ENCODE measurements at regions not wholly inside any gene's neighbourhood (a gene's known extent, or its start where the extent isn't known, plus 50 kb on each side); places are given as distances from the start of the nearest gene placed in this dataset.

- Mint-ChIP-seq H3K27ac (ENCODE audit: unreplicated experiment) (no peak overlapping the region), H3K4me1 (ENCODE audit: low read depth) (peaks cover 6% of the 10 kb centered on the region), H3K27me3 (ENCODE audit: low read depth) (no peaks in the 10 kb centered on the region), H3K4me3 (ENCODE audit: unreplicated experiment) (no peak overlapping the region), H3K9me3 (ENCODE audit: low read depth) (peaks cover 5% of the 10 kb centered on the region), H3K36me3 (ENCODE audit: low read depth) (peaks cover 2% of the 10 kb centered on the region)
- TF ChIP-seq CTCF (IDR thresholded peaks at IDR 0.05): no peak
- no peak for DNase-seq (ENCODE audit: low spot score)
Observed at GRCh38 chr16:65846210-65846602, 520.3 kb upstream of the CDH5 start.

DNA sequence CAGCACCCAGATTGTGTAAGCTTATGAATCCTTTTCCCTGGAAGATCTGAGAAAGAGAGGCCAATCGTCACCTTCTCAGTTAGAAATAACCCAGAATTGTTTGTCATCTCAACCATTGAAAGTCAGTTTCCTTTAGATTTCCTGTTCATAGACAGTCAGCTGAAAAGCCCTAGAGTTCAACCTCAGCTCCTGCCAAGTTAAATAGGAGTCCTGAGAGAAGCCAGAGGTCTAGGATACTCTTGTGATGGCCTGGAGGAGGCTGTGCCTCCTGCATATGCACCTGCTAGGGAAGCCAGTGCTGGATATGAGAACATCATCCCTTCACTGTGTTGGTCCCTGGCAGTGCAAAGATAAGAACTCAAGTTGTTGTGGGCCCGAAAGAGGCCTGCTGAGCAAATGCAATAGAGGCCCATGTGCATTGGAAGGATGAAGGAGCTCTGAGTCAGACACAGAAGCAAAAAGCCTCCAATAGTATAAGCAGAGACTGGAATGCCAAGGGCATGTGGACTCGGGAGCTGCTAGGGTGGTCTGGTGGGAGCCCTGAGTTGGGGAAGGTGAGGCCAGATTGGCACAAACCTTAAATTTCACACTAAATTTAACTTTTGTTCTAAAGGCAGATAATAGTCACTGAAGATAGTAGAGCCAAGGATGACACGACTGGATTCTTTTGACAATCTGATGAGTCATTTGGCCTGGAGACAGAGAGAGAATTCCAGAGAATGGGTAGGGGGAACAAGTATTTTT, 520.9 kb upstream of the CDH5 start:
- no peak overlapping the region for H3K4me3 Mint-ChIP-seq (ENCODE audit: unreplicated experiment)
- no peaks in the 10 kb centered on the region for H3K27me3 Mint-ChIP-seq (ENCODE audit: low read depth)
- H3K27ac Mint-ChIP-seq (ENCODE audit: unreplicated experiment): no peak overlapping the region
- H3K9me3 Mint-ChIP-seq (ENCODE audit: low read depth): peaks cover 3% of the 10 kb centered on the region
- no peak for DNase-seq (ENCODE audit: low spot score)
- peaks cover 2% of the 10 kb centered on the region for H3K36me3 Mint-ChIP-seq (ENCODE audit: low read depth)
- no peak for TF ChIP-seq CTCF (IDR thresholded peaks at IDR 0.05)
- peaks cover 6% of the 10 kb centered on the region for H3K4me1 Mint-ChIP-seq (ENCODE audit: low read depth)

GRCh38 chr16:65843941-65844340, 522.5 kb upstream of the CDH5 start:
- Mint-ChIP-seq H3K27ac (ENCODE audit: unreplicated experiment) (no peak overlapping the region), H3K4me3 (ENCODE audit: unreplicated experiment) (no peak overlapping the region), H3K27me3 (ENCODE audit: low read depth) (no peaks in the 10 kb centered on the region), H3K9me3 (ENCODE audit: low read depth) (peaks cover 3% of the 10 kb centered on the region), H3K4me1 (ENCODE audit: low read depth) (peaks cover 6% of the 10 kb centered on the region), H3K36me3 (ENCODE audit: low read depth) (no peaks in the 10 kb centered on the region)
- no peak for TF ChIP-seq CTCF (IDR thresholded peaks at IDR 0.05)
- DNase-seq (ENCODE audit: low spot score): no peak

GRCh38 chr16:65842067-65842466, 524.4 kb upstream of the CDH5 start:
- no peak overlapping the region for H3K4me3 Mint-ChIP-seq (ENCODE audit: unreplicated experiment)
- H3K27ac Mint-ChIP-seq (ENCODE audit: unreplicated experiment): no peak overlapping the region
- peaks cover 3% of the 10 kb centered on the region for H3K9me3 Mint-ChIP-seq (ENCODE audit: low read depth)
- no peaks in the 10 kb centered on the region for H3K36me3 Mint-ChIP-seq (ENCODE audit: low read depth)
- H3K27me3 Mint-ChIP-seq (ENCODE audit: low read depth): no peaks in the 10 kb centered on the region
- no peak for TF ChIP-seq CTCF (IDR thresholded peaks at IDR 0.05)
- H3K4me1 Mint-ChIP-seq (ENCODE audit: low read depth): peaks cover 6% of the 10 kb centered on the region
- no peak for DNase-seq (ENCODE audit: low spot score)

DNA sequence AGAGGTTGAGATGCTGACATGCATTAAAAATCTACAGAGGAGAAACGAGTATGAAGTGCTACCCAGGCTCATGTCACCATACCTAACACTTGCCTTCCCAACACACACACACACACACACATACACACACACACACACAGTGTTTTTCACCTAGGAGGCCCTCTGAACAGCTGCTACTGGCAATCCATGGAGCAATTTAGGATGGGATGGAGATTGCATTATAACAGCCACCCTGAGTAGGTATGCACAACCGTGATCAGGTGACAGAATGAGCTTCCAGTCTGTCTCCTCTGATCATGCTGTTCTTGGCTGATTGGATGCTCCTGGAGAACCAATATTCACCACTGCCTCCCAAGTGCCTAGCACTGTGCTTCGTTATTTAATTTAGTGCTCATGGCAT, 528.5 kb upstream of the CDH5 start:
- TF ChIP-seq CTCF (IDR thresholded peaks at IDR 0.05): no peak
- Mint-ChIP-seq H3K9me3 (ENCODE audit: low read depth) (peaks cover 1% of the 10 kb centered on the region), H3K27me3 (ENCODE audit: low read depth) (no peaks in the 10 kb centered on the region), H3K27ac (ENCODE audit: unreplicated experiment) (no peak overlapping the region), H3K36me3 (ENCODE audit: low read depth) (no peaks in the 10 kb centered on the region), H3K4me1 (ENCODE audit: low read depth) (peaks cover 6% of the 10 kb centered on the region), H3K4me3 (ENCODE audit: unreplicated experiment) (no peak overlapping the region)
- no peak for DNase-seq (ENCODE audit: low spot score)
